Heart right ventricle (tissue), 16 donors: ENCODE measurements at regions not wholly inside any gene's neighbourhood (a gene's known extent, or its start where the extent isn't known, plus 50 kb on each side); places are given as distances from the start of the nearest gene placed in this dataset.

Source experiments
- ATAC-seq, 8 donors: fragments of 200-7000 bp; cut with Tn5 transposase; one replicate each; pipeline ENCODE4 v1.9.1; 2020; ENCODE audit warnings: mild to moderate bottlenecking in 8 of 8, moderate library complexity in 8 of 8, moderate number of reproducible peaks in 1 of 8
- DNase-seq, 2 donors: peaks; one replicate each; pipeline ENCODE4 v3.0.0-alpha.2; 2020
- H3K27ac ChIP-seq, 10 donors: fragments of 200-600 bp; sonication (generic) in 2 of 10; one replicate each; pipeline versions ENCODE4 v1.5.0 to v1.8.0; 2020 to 2022; ENCODE audit warnings: mild to moderate bottlenecking in 3 of 10
- H3K27me3 ChIP-seq, 7 donors: fragments of 200-600 bp; one replicate each; pipeline ENCODE4 v1.8.0; 2021 to 2022; ENCODE audit warnings: mild to moderate bottlenecking in 2 of 7
- H3K36me3 ChIP-seq, 9 donors: fragments of 200-600 bp; sonication (generic) in 1 of 9; one replicate each; pipeline versions ENCODE4 v1.5.0 to v1.8.0; 2020 to 2022; ENCODE audit warnings: mild to moderate bottlenecking in 2 of 9
- H3K4me1 ChIP-seq, 9 donors: fragments of 200-600 bp; sonication (generic) in 1 of 9; one replicate each; pipeline versions ENCODE4 v1.5.0 to v1.8.0; 2020 to 2022; ENCODE audit warnings: mild to moderate bottlenecking in 4 of 9
- H3K4me3 ChIP-seq, 10 donors: fragments of 200-600 bp; sonication (generic) in 2 of 10; one replicate each; pipeline versions ENCODE4 v1.5.0 to v1.8.0; 2020 to 2022; ENCODE audit warnings: mild to moderate bottlenecking in 7 of 10, moderate library complexity in 2 of 10
- H3K9me3 ChIP-seq, 11 donors: fragments of 200-600 bp in 10 of 11; sonication (generic) in 2 of 11; one replicate each; pipeline versions ENCODE4 v1.5.0 to v1.8.0; 2013 to 2022; ENCODE audit warnings: mild to moderate bottlenecking in 2 of 11, control low read depth in 1 of 11, moderate library complexity in 1 of 11
- WGBS, 2 donors: extraction: QIAGEN DNeasy Blood & Tissue Kit; methylation state at CpG; one replicate each; pipeline ENCODE4 v1.1.7; 2013; ENCODE audit warnings: inconsistent platforms in 1 of 2; 5-methylcytosine and 5-hydroxymethylcytosine counted together
- intact Hi-C, 10 donors: fragments of 100-400 bp; cut with DNase I; formaldehyde crosslinking; loops; one replicate each; pipeline versions ENCODE4 v1.11.1 to v1.14.2; 2022
- TF ChIP-seq, protein P1 (sequence below), 9 donors: fragments of 200-600 bp; sonication (generic) in 2 of 9; IDR thresholded peaks; one replicate each; pipeline versions ENCODE4 v1.5.0 to v1.8.0; 2021 to 2022; ENCODE audit warnings: antibody characterized with exemption in 9 of 9, mild to moderate bottlenecking in 5 of 9, moderate library complexity in 1 of 9
- donor health status: Arrhythmogenic right ventricular cardiomyopathy.
- donor health status: ischemic (EF 13 %, LVEDD 7.1; RV severe dilation, severe dysfunction).
- donor health status: healthy with polysubstance abuse.
- donor health status: DM: no; HTN: yes; CAD: no.
- donor health status: DM: no; HTN: no; CAD: no.
- donor health status: ischemic (EF 25% LVEDD 6.9; RV normal size, moderate dysfunction).
- donor health status: ischemic (EF 25% LVEDD 5.7; RV mildly dilated, moderate dysfunction).
- donor health status: healthy.
- donor health status: DM: yes; HTN: yes; CAD: no.
- donor health status: Ischemic cardiomyopathy.
- donor health status: ischemic (EF 35%, LVEDD 5.7; RV mildly dilated, moderate dysfunction).
- donor health status: nonischemic (EF 11% LVEDD 7.7; RV severe dilation, severe dysfunction).
- donor health status: DM: yes; HTN: yes; CAD: no.
- donor health status: PGD.
- donor health status: ischemic (EF 29% LVEDD 5.4; RV normal size, mild dysfunction).
- donor health status: nonischemic (EF 23%, LVEDD 6.1; RV moderate dilation, normal function).

DNA sequence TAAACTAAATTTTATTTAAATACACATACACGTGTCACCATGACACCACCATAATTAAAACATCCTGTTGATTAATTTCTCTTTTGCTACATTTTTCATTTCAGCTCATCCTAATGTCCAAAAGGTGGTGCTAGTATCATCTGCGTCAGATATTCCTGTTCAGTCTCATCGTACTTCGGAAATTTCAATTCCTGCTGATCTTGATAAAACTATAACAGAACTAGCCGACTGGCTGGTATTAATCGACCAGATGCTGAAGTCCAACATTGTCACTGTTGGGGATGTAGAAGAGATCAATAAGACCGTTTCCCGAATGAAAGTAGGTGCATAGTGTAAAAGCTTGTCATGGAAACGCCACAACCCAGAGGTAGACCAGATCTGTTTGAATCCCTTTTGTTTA, 263.4 kb downstream of the UTRN start:
- intact Hi-C loops: no loop called here
- DNase-seq (no peak), ATAC-seq (no peak)
- 91 to 92% methylated on average over 9 of the region's 9 CpGs for WGBS, 2 donors
- Histone ChIP-seq H3K4me1 (no peaks in the 10 kb centered on the region), H3K27ac (no peak overlapping the region), H3K9me3 (no peaks in the 10 kb centered on the region), H3K36me3 (peaks cover 0 to 100% (median 50%) of the 10 kb centered on the region in 9 donors), H3K4me3 (no peak overlapping the region), H3K27me3 (no peaks in the 10 kb centered on the region)
- TF ChIP-seq, protein P1, sequence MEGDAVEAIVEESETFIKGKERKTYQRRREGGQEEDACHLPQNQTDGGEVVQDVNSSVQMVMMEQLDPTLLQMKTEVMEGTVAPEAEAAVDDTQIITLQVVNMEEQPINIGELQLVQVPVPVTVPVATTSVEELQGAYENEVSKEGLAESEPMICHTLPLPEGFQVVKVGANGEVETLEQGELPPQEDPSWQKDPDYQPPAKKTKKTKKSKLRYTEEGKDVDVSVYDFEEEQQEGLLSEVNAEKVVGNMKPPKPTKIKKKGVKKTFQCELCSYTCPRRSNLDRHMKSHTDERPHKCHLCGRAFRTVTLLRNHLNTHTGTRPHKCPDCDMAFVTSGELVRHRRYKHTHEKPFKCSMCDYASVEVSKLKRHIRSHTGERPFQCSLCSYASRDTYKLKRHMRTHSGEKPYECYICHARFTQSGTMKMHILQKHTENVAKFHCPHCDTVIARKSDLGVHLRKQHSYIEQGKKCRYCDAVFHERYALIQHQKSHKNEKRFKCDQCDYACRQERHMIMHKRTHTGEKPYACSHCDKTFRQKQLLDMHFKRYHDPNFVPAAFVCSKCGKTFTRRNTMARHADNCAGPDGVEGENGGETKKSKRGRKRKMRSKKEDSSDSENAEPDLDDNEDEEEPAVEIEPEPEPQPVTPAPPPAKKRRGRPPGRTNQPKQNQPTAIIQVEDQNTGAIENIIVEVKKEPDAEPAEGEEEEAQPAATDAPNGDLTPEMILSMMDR (IDR thresholded peaks at IDR 0.05): no peak

DNA sequence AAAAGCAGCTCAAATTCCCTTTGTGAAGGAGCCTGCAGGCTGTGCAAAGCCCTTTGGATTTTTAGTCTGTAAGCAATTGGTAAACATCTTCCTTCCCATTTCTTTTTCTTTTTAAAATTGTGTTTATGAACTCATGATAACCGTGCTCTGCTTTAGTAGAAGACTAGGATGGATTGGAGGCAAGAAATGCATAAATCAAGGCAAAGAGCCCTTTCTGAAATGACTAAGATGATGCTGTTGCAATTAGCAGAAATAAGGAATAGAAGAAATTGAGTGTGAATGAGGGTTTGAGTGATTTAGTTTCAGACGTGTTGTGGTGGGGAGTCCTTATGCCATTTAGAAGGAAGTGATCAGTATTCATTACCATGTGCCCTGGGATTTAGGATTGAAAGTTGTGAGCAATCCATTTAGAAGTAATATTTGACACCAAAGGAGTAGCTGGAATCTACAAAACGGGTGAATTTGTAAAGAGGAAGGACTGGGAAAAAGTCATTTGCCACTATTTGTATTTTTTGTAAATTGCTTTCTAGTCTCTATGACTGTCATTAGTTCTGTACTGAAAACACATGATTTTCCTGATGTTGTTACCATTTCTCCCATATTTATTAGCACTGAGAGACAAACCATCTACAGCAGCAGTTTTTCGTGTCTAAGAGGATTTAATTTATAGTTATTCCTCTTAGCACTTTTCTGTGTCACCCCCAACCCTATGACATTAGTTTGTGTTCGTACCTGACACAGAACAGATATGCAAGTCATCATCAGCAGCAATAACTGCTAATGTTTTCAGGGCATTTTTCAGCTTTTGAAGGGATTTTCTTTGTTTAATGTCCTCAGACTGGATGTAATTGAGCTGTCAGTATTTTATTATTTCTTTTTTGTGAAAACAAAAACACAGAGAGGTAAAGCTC, 265.0 kb downstream of the UTRN start:
- no peak overlapping the region for H3K27ac ChIP-seq
- ATAC-seq (no peak), DNase-seq (no peak)
- H3K4me1 ChIP-seq: no peaks in the 10 kb centered on the region
- H3K4me3 ChIP-seq: no peak overlapping the region
- TF ChIP-seq, protein P1 (IDR thresholded peaks at IDR 0.05): no peak
- H3K36me3 ChIP-seq: peaks cover 0 to 100% (median 49%) of the 10 kb centered on the region in 9 donors
- WGBS, 2 donors: 93 to 97% methylated on average over 5 of the region's 5 CpGs
- no peaks in the 10 kb centered on the region for H3K27me3 ChIP-seq
- intact Hi-C loops: no loop called here
- H3K9me3 ChIP-seq: no peaks in the 10 kb centered on the region

GRCh38 chr6:144551339-144551738, 266.2 kb downstream of the UTRN start:
- no peaks in the 10 kb centered on the region for H3K9me3 ChIP-seq
- H3K27me3 ChIP-seq: no peaks in the 10 kb centered on the region
- H3K36me3 ChIP-seq: peaks cover 0 to 99% (median 53%) of the 10 kb centered on the region in 9 donors
- TF ChIP-seq, protein P1 (IDR thresholded peaks at IDR 0.05): no peak
- H3K4me1 ChIP-seq: no peaks in the 10 kb centered on the region
- WGBS, 2 donors: 94 to 100% methylated on average over 1 of the region's 1 CpG
- ATAC-seq (no peak), DNase-seq (no peak)
- H3K4me3 ChIP-seq: no peak overlapping the region
- intact Hi-C loops: no loop called here
- no peak overlapping the region for H3K27ac ChIP-seq

GRCh38 chr6:144555066-144555465, 269.9 kb downstream of the UTRN start:
- DNase-seq (no peak), ATAC-seq (no peak)
- TF ChIP-seq, protein P1 (IDR thresholded peaks at IDR 0.05): no peak
- peaks cover 0 to 8% (median 6%) of the 10 kb centered on the region in 9 donors for H3K4me1 ChIP-seq
- WGBS, 2 donors: 88% methylated on average over 1 of the region's 1 CpG
- no peaks in the 10 kb centered on the region for H3K9me3 ChIP-seq
- peaks cover 0 to 90% (median 39%) of the 10 kb centered on the region in 9 donors for H3K36me3 ChIP-seq
- intact Hi-C loops: no loop called here
- H3K27me3 ChIP-seq: no peaks in the 10 kb centered on the region
- H3K4me3 ChIP-seq: no peak overlapping the region
- no peak overlapping the region for H3K27ac ChIP-seq
